ENCODE measurements at regions not wholly inside any gene's neighbourhood (a gene's known extent, or its start where the extent isn't known, plus 50 kb on each side); places are given as distances from the start of the nearest gene placed in this dataset.

GRCh38 chr2:8343031-8343430, 338.8 kb upstream of the ID2 start:
- TF ChIP-seq POLR2A (IDR thresholded peaks at IDR 0.05), result no peak
- no peak for TF ChIP-seq CTCF (IDR thresholded peaks at IDR 0.05)
